D721Med (cell line): ENCODE measurements at regions not wholly inside any gene's neighbourhood (a gene's known extent, or its start where the extent isn't known, plus 50 kb on each side); places are given as distances from the start of the nearest gene placed in this dataset.

Experiments
- DNase-seq: peaks from one replicate; pipeline ENCODE4 v3.0.0; 2011; ENCODE audit warnings: low spot score; ENCODE audit not compliant: insufficient read length
- FAIRE-seq: peaks from 2 replicates; lab custom pipeline; 2011; peaks lifted over from hg19 to GRCh38; lab: Jason Lieb, UNC
- CTCF ChIP-seq: IDR thresholded peaks from 2 replicates; pipeline ENCODE4 v1.5.1; 2012; ENCODE audit warnings: mild to moderate bottlenecking, control low read depth; ENCODE audit not compliant: insufficient read depth; ENCODE audit errors: missing control alignments

- no peak for TF ChIP-seq CTCF
- FAIRE-seq = no peak
- DNase-seq = no peak
Observed at GRCh38 chr16:13742928-13743327, 177.0 kb upstream of the ERCC4 start.

- FAIRE-seq = no peak
- no peak for DNase-seq
- TF ChIP-seq CTCF = no peak
Observed at GRCh38 chr16:13743571-13743970, 176.4 kb upstream of the ERCC4 start.

- DNase-seq (no peak), FAIRE-seq (no peak)
- no peak for TF ChIP-seq CTCF
Observed at GRCh38 chr16:13756411-13757140, 163.4 kb upstream of the ERCC4 start.

- FAIRE-seq = no peak
- TF ChIP-seq CTCF = no peak
Observed at GRCh38 chr16:13766334-13766733, 153.6 kb upstream of the ERCC4 start.

GRCh38 chr16:13767215-13767614, 152.7 kb upstream of the ERCC4 start:
- DNase-seq (no peak), FAIRE-seq (peak; percentile 66)
- TF ChIP-seq CTCF = peak; percentile 41

More at GRCh38 chr16:13766334-13766733, 153.6 kb upstream of the ERCC4 start:
- DNase-seq = no peak

GRCh38 chr16:13768471-13768870, 151.5 kb upstream of the ERCC4 start:
- FAIRE-seq = no peak
- no peak for TF ChIP-seq CTCF
- no peak for DNase-seq

GRCh38 chr16:13770436-13770835, 149.5 kb upstream of the ERCC4 start:
- TF ChIP-seq CTCF = no peak
- FAIRE-seq (no peak), DNase-seq (no peak)
